ENCODE measurements at regions not wholly inside any gene's neighbourhood (a gene's known extent, or its start where the extent isn't known, plus 50 kb on each side); places are given as distances from the start of the nearest gene placed in this dataset.
"Not testable (repeated sequence)": the region's sequence is repeated elsewhere in the genome, so short reads cannot be mapped to it uniquely, and the experiment has no call there.

- no peak overlapping the region for H2AFZ ChIP-seq (ENCODE audit: low read length)
- H3K9me3 ChIP-seq (ENCODE audit: low read length), result no peaks in the 10 kb centered on the region
- no peaks in the 10 kb centered on the region for H3K9me2 ChIP-seq (ENCODE audit: low read depth, low read length)
- H3K79me2 ChIP-seq (ENCODE audit: insufficient read depth, low read length), result no peaks in the 10 kb centered on the region
- no peaks in the 10 kb centered on the region for H3K4me1 ChIP-seq (ENCODE audit: insufficient read depth, low read length, severe bottlenecking)
- H3K4me3 ChIP-seq (ENCODE audit: low read depth, low read length, poor library complexity, severe bottlenecking), result no peak overlapping the region
- no peaks in the 10 kb centered on the region for H3F3A ChIP-seq (ENCODE audit: insufficient read depth, low read length)
- no peak overlapping the region for H3K4me2 ChIP-seq (ENCODE audit: low read length)
- no peaks in the 10 kb centered on the region for H3K36me3 ChIP-seq (ENCODE audit: insufficient read depth, low read length)
- H3K27me3 ChIP-seq (ENCODE audit: insufficient read depth, low read length), result no peaks in the 10 kb centered on the region
- H4K20me1 ChIP-seq (ENCODE audit: insufficient read depth, low read length), result no peaks in the 10 kb centered on the region
- no peak overlapping the region for H3K27ac ChIP-seq (ENCODE audit: low read depth, low read length, poor library complexity, severe bottlenecking)
- TF ChIP-seq EZH2 (IDR thresholded peaks at IDR 0.05; ENCODE audit: borderline replicate concordance, low read length), result no peak
- TF ChIP-seq CTCF (IDR thresholded peaks at IDR 0.05; ENCODE audit: low read length), result no peak
- H3K9ac ChIP-seq (ENCODE audit: low read length), result no peak overlapping the region
Observed at GRCh38 chr2:163043201-163043600, 204.6 kb upstream of the KCNH7 start.

GRCh38 chr2:163039266-163039665 is 200.7 kb upstream of the KCNH7 start:
- Histone ChIP-seq H2AFZ (ENCODE audit: low read length) (no peak overlapping the region), H3K4me3 (ENCODE audit: low read depth, low read length, poor library complexity, severe bottlenecking) (no peak overlapping the region), H3K36me3 (ENCODE audit: insufficient read depth, low read length) (no peaks in the 10 kb centered on the region), H3K4me2 (ENCODE audit: low read length) (no peak overlapping the region), H3K79me2 (ENCODE audit: insufficient read depth, low read length) (no peaks in the 10 kb centered on the region), H3K27me3 (ENCODE audit: insufficient read depth, low read length) (no peaks in the 10 kb centered on the region), H3K9me2 (ENCODE audit: low read depth, low read length) (no peaks in the 10 kb centered on the region), H3K4me1 (ENCODE audit: insufficient read depth, low read length, severe bottlenecking) (no peaks in the 10 kb centered on the region), H4K20me1 (ENCODE audit: insufficient read depth, low read length) (no peaks in the 10 kb centered on the region), H3F3A (ENCODE audit: insufficient read depth, low read length) (no peaks in the 10 kb centered on the region), H3K27ac (ENCODE audit: low read depth, low read length, poor library complexity, severe bottlenecking) (no peak overlapping the region), H3K9me3 (ENCODE audit: low read length) (no peaks in the 10 kb centered on the region), H3K9ac (ENCODE audit: low read length) (no peak overlapping the region)
- TF ChIP-seq CTCF (IDR thresholded peaks at IDR 0.05; ENCODE audit: low read length) (no peak), EZH2 (IDR thresholded peaks at IDR 0.05; ENCODE audit: borderline replicate concordance, low read length) (no peak)

- Histone ChIP-seq H3K4me3 (ENCODE audit: low read depth, low read length, poor library complexity, severe bottlenecking) (no peak overlapping the region), H3K27me3 (ENCODE audit: insufficient read depth, low read length) (no peaks in the 10 kb centered on the region), H3K27ac (ENCODE audit: low read depth, low read length, poor library complexity, severe bottlenecking) (no peak overlapping the region), H2AFZ (ENCODE audit: low read length) (no peak overlapping the region), H3K9me2 (ENCODE audit: low read depth, low read length) (no peaks in the 10 kb centered on the region), H4K20me1 (ENCODE audit: insufficient read depth, low read length) (no peaks in the 10 kb centered on the region), H3K4me1 (ENCODE audit: insufficient read depth, low read length, severe bottlenecking) (no peaks in the 10 kb centered on the region), H3K9me3 (ENCODE audit: low read length) (no peaks in the 10 kb centered on the region), H3F3A (ENCODE audit: insufficient read depth, low read length) (no peaks in the 10 kb centered on the region), H3K9ac (ENCODE audit: low read length) (no peak overlapping the region), H3K4me2 (ENCODE audit: low read length) (no peak overlapping the region), H3K36me3 (ENCODE audit: insufficient read depth, low read length) (no peaks in the 10 kb centered on the region), H3K79me2 (ENCODE audit: insufficient read depth, low read length) (no peaks in the 10 kb centered on the region)
- TF ChIP-seq EZH2 (IDR thresholded peaks at IDR 0.05; ENCODE audit: borderline replicate concordance, low read length), result no peak
- TF ChIP-seq CTCF (IDR thresholded peaks at IDR 0.05; ENCODE audit: low read length), result no peak
Observed at GRCh38 chr2:163028807-163029206, 190.2 kb upstream of the KCNH7 start.

- not testable (repeated sequence) for H3K4me2 ChIP-seq (ENCODE audit: low read length); H3K27ac ChIP-seq (ENCODE audit: low read depth, low read length, poor library complexity, severe bottlenecking)
Observed at GRCh38 chr2:163026136-163026775, 187.7 kb upstream of the KCNH7 start.

GRCh38 chr2:163016882-163017281 is 178.3 kb upstream of the KCNH7 start:
- not testable (repeated sequence) for H3K4me2 ChIP-seq (ENCODE audit: low read length); H3K79me2 ChIP-seq (ENCODE audit: insufficient read depth, low read length); H3K36me3 ChIP-seq (ENCODE audit: insufficient read depth, low read length); H3K4me3 ChIP-seq (ENCODE audit: low read depth, low read length, poor library complexity, severe bottlenecking); H3K4me1 ChIP-seq (ENCODE audit: insufficient read depth, low read length, severe bottlenecking); H2AFZ ChIP-seq (ENCODE audit: low read length); H3K27ac ChIP-seq (ENCODE audit: low read depth, low read length, poor library complexity, severe bottlenecking); H3K9ac ChIP-seq (ENCODE audit: low read length); H3K9me3 ChIP-seq (ENCODE audit: low read length); H4K20me1 ChIP-seq (ENCODE audit: insufficient read depth, low read length); H3K9me2 ChIP-seq (ENCODE audit: low read depth, low read length); H3F3A ChIP-seq (ENCODE audit: insufficient read depth, low read length); H3K27me3 ChIP-seq (ENCODE audit: insufficient read depth, low read length)

More at GRCh38 chr2:163026136-163026775, 187.7 kb upstream of the KCNH7 start:
- not testable (repeated sequence) for H3K79me2 ChIP-seq (ENCODE audit: insufficient read depth, low read length); H3K9ac ChIP-seq (ENCODE audit: low read length); H3K4me1 ChIP-seq (ENCODE audit: insufficient read depth, low read length, severe bottlenecking); H3K9me2 ChIP-seq (ENCODE audit: low read depth, low read length); H3K9me3 ChIP-seq (ENCODE audit: low read length); H3F3A ChIP-seq (ENCODE audit: insufficient read depth, low read length); H2AFZ ChIP-seq (ENCODE audit: low read length); H3K36me3 ChIP-seq (ENCODE audit: insufficient read depth, low read length); H3K27me3 ChIP-seq (ENCODE audit: insufficient read depth, low read length); H4K20me1 ChIP-seq (ENCODE audit: insufficient read depth, low read length); H3K4me3 ChIP-seq (ENCODE audit: low read depth, low read length, poor library complexity, severe bottlenecking)

All from OCI-LY1 (cell line).